ENCODE measurements at regions not wholly inside any gene's neighbourhood (a gene's known extent, or its start where the extent isn't known, plus 50 kb on each side); places are given as distances from the start of the nearest gene placed in this dataset.

GRCh38 chr16:81164958-81165357 is 68.8 kb upstream of the GCSH start:
- ATAC-seq (replicated peaks) (no peak), DNase-seq (no peak)
- Mint-ChIP-seq H3K4me3 (no peak overlapping the region), H3K27me3 (peaks cover 7 to 57% of the 10 kb centered on the region in 2 donors), H3K4me1 (ENCODE audit: low read depth in 2 of 2) (no peaks in the 10 kb centered on the region), H3K27ac (no peak overlapping the region), H3K36me3 (ENCODE audit: insufficient read depth) (no peaks in the 10 kb centered on the region), H3K9me3 (no peaks in the 10 kb centered on the region)

- Mint-ChIP-seq H3K4me1 (ENCODE audit: low read depth in 2 of 2) (no peaks in the 10 kb centered on the region), H3K4me3 (no peak overlapping the region), H3K27ac (no peak overlapping the region), H3K9me3 (no peaks in the 10 kb centered on the region), H3K27me3 (peaks cover 5 to 57% of the 10 kb centered on the region in 2 donors), H3K36me3 (ENCODE audit: insufficient read depth) (no peaks in the 10 kb centered on the region)
- DNase-seq: no peak
- ATAC-seq (replicated peaks): no peak
Observed at GRCh38 chr16:81164481-81164880, 68.3 kb upstream of the GCSH start.

- no peak for DNase-seq
- H3K4me3 Mint-ChIP-seq: no peak overlapping the region
- no peaks in the 10 kb centered on the region for H3K4me1 Mint-ChIP-seq (ENCODE audit: low read depth in 2 of 2)
- no peaks in the 10 kb centered on the region for H3K36me3 Mint-ChIP-seq (ENCODE audit: insufficient read depth)
- ATAC-seq (replicated peaks): no peak
- peaks cover 5 to 65% of the 10 kb centered on the region in 2 donors for H3K27me3 Mint-ChIP-seq
- no peaks in the 10 kb centered on the region for H3K9me3 Mint-ChIP-seq
- no peak overlapping the region for H3K27ac Mint-ChIP-seq
Observed at GRCh38 chr16:81163671-81164070, 67.5 kb upstream of the GCSH start.

GRCh38 chr16:81158964-81159363 is 62.8 kb upstream of the GCSH start:
- H3K4me1 Mint-ChIP-seq (ENCODE audit: low read depth in 2 of 2): no peaks in the 10 kb centered on the region
- H3K27me3 Mint-ChIP-seq: peaks cover 15 to 52% of the 10 kb centered on the region in 2 donors
- H3K27ac Mint-ChIP-seq: no peak overlapping the region
- ATAC-seq (replicated peaks): no peak
- peaks cover 0 to 2% of the 10 kb centered on the region in 2 donors for H3K9me3 Mint-ChIP-seq
- no peaks in the 10 kb centered on the region for H3K36me3 Mint-ChIP-seq (ENCODE audit: insufficient read depth)
- DNase-seq: no peak
- H3K4me3 Mint-ChIP-seq: no peak overlapping the region

GRCh38 chr16:81155769-81156168 is 59.6 kb upstream of the GCSH start:
- H3K27me3 Mint-ChIP-seq: peaks cover 15 to 39% of the 10 kb centered on the region in 2 donors
- H3K36me3 Mint-ChIP-seq (ENCODE audit: insufficient read depth): no peaks in the 10 kb centered on the region
- ATAC-seq (replicated peaks) (no peak), DNase-seq (no peak)
- H3K27ac Mint-ChIP-seq: no peak overlapping the region
- H3K4me3 Mint-ChIP-seq: no peak overlapping the region
- peaks cover 0 to 2% of the 10 kb centered on the region in 2 donors for H3K9me3 Mint-ChIP-seq
- no peaks in the 10 kb centered on the region for H3K4me1 Mint-ChIP-seq (ENCODE audit: low read depth in 2 of 2)

- DNase-seq (no peak), ATAC-seq (replicated peaks) (no peak)
- H3K36me3 Mint-ChIP-seq (ENCODE audit: insufficient read depth): no peaks in the 10 kb centered on the region
- H3K9me3 Mint-ChIP-seq: peaks cover 0 to 2% of the 10 kb centered on the region in 2 donors
- peaks cover 19 to 39% of the 10 kb centered on the region in 2 donors for H3K27me3 Mint-ChIP-seq
- no peak overlapping the region for H3K27ac Mint-ChIP-seq
- H3K4me1 Mint-ChIP-seq (ENCODE audit: low read depth in 2 of 2): no peaks in the 10 kb centered on the region
- no peak overlapping the region for H3K4me3 Mint-ChIP-seq
Observed at GRCh38 chr16:81151648-81152310, 55.6 kb upstream of the GCSH start.

- Mint-ChIP-seq H3K27me3 (peaks cover 32 to 39% of the 10 kb centered on the region in 2 donors), H3K36me3 (ENCODE audit: insufficient read depth) (no peaks in the 10 kb centered on the region), H3K4me3 (no peak overlapping the region), H3K4me1 (ENCODE audit: low read depth in 2 of 2) (no peaks in the 10 kb centered on the region), H3K27ac (no peak overlapping the region), H3K9me3 (no peaks in the 10 kb centered on the region)
- ATAC-seq (replicated peaks): no peak
- DNase-seq: no peak
Observed at GRCh38 chr16:81149614-81150013, 53.4 kb upstream of the GCSH start.

- ATAC-seq (replicated peaks) (no peak), DNase-seq (no peak)
- Mint-ChIP-seq H3K9me3 (no peaks in the 10 kb centered on the region), H3K4me1 (ENCODE audit: low read depth in 2 of 2) (no peaks in the 10 kb centered on the region), H3K4me3 (no peak overlapping the region), H3K36me3 (ENCODE audit: insufficient read depth) (no peaks in the 10 kb centered on the region), H3K27ac (no peak overlapping the region), H3K27me3 (peaks cover 39 to 50% of the 10 kb centered on the region in 2 donors)
Observed at GRCh38 chr16:81148277-81148676, 52.1 kb upstream of the GCSH start.

All from effector memory CD8-positive, alpha-beta T cell (primary cell).